Trophoblast cell (in vitro differentiated cells and primary cell): ENCODE measurements at regions not wholly inside any gene's neighbourhood (a gene's known extent, or its start where the extent isn't known, plus 50 kb on each side); places are given as distances from the start of the nearest gene placed in this dataset.
A peak's percentile ranks its signal among the peaks of the same experiment; 100 is the strongest.

Source experiments
- DNase-seq, 2 donors: peaks; one replicate each; pipeline ENCODE4 v3.0.0-alpha.2; 2016
- H2AFZ ChIP-seq: 2 replicates; pipeline ENCODE4 v1.6.1; 2013; ENCODE audit warnings: low read length, moderate library complexity, mild to moderate bottlenecking; ENCODE audit not compliant: insufficient read depth, poor library complexity
- H2AK5ac ChIP-seq: 2 replicates; pipeline ENCODE4 v1.6.1; 2013; ENCODE audit warnings: mild to moderate bottlenecking, low read length
- H2BK120ac ChIP-seq: 2 replicates; pipeline ENCODE4 v1.6.1; 2013; ENCODE audit warnings: low read length, mild to moderate bottlenecking, moderate library complexity; ENCODE audit not compliant: insufficient read depth, poor library complexity
- H2BK12ac ChIP-seq: 2 replicates; pipeline ENCODE4 v1.6.1; 2013; ENCODE audit warnings: mild to moderate bottlenecking, low read length, moderate library complexity
- H2BK5ac ChIP-seq: 2 replicates; pipeline ENCODE4 v1.6.1; 2013; ENCODE audit warnings: low read length, low read depth, moderate library complexity, mild to moderate bottlenecking; ENCODE audit not compliant: poor library complexity
- H3K14ac ChIP-seq: 2 replicates; pipeline ENCODE4 v1.6.1; 2013; ENCODE audit warnings: mild to moderate bottlenecking, low read length
- H3K18ac ChIP-seq: 2 replicates; pipeline ENCODE4 v1.6.1; 2013; ENCODE audit warnings: mild to moderate bottlenecking, low read length
- H3K23ac ChIP-seq: 2 replicates; pipeline ENCODE4 v1.6.1; 2013; ENCODE audit warnings: low read length
- H3K27ac ChIP-seq: 2 replicates; pipeline ENCODE4 v1.5.1; 2013; ENCODE audit warnings: low read depth, mild to moderate bottlenecking, inconsistent platforms, low read length, moderate library complexity
- H3K27me3 ChIP-seq: 2 replicates; pipeline ENCODE4 v1.6.1; 2013; ENCODE audit warnings: inconsistent platforms, mild to moderate bottlenecking, low read length, moderate library complexity; ENCODE audit not compliant: insufficient read depth
- H3K36me3 ChIP-seq, 2 experiments: 1 replicate in 1 of 2; 2 replicates in 1 of 2; pipeline ENCODE4 v1.6.1; 2013; ENCODE audit warnings: low read length in 2 of 2, mild to moderate bottlenecking in 2 of 2, moderate library complexity in 1 of 2; ENCODE audit not compliant: insufficient read depth in 2 of 2, control insufficient read depth in 1 of 2
- H3K4ac ChIP-seq: 2 replicates; pipeline ENCODE4 v1.6.1; 2013; ENCODE audit warnings: low read depth, mild to moderate bottlenecking, low read length, moderate library complexity
- H3K4me1 ChIP-seq, 2 experiments: 1 replicate in 1 of 2; 2 replicates in 1 of 2; pipeline ENCODE4 v1.6.1; 2013; ENCODE audit warnings: low read length in 2 of 2, mild to moderate bottlenecking in 2 of 2, moderate library complexity in 1 of 2; ENCODE audit not compliant: insufficient read depth in 2 of 2, control insufficient read depth in 1 of 2
- H3K4me2 ChIP-seq: 2 replicates; pipeline ENCODE4 v1.6.1; 2013; ENCODE audit warnings: inconsistent platforms, mild to moderate bottlenecking, low read length, moderate library complexity
- H3K4me3 ChIP-seq: 2 replicates; pipeline ENCODE4 v1.5.1; 2013; ENCODE audit warnings: mild to moderate bottlenecking, low read depth, low read length, inconsistent platforms
- H3K79me1 ChIP-seq: one replicate; pipeline ENCODE4 v1.6.1; 2013; ENCODE audit warnings: low read length
- H3K79me2 ChIP-seq: 2 replicates; pipeline ENCODE4 v1.6.1; 2013; ENCODE audit warnings: low read length, mild to moderate bottlenecking; ENCODE audit not compliant: control insufficient read depth, insufficient read depth, poor library complexity
- H3K9ac ChIP-seq: 2 replicates; pipeline ENCODE4 v1.6.1; 2013; ENCODE audit warnings: mild to moderate bottlenecking, low read length
- H3K9me3 ChIP-seq: 2 replicates; pipeline ENCODE4 v1.6.1; 2013; ENCODE audit warnings: low read depth, mild to moderate bottlenecking, control low read depth, inconsistent platforms, low read length; ENCODE audit not compliant: insufficient read depth
- H4K12ac ChIP-seq: 2 replicates; pipeline ENCODE4 v1.6.1; 2013; ENCODE audit warnings: low read depth, mild to moderate bottlenecking, low read length, moderate library complexity
- H4K8ac ChIP-seq: 2 replicates; pipeline ENCODE4 v1.6.1; 2013; ENCODE audit warnings: low read depth, mild to moderate bottlenecking, low read length, moderate library complexity
- H4K91ac ChIP-seq: one replicate; pipeline ENCODE4 v1.6.1; 2013; ENCODE audit warnings: low read depth, mild to moderate bottlenecking, low read length, moderate library complexity
- WGBS: extraction: QIAGEN DNeasy Blood & Tissue Kit; methylation state at CpG from one replicate; pipeline ENCODE4 v1.1.7; 2013; ENCODE audit warnings: missing lambda C conversion rate; ENCODE audit not compliant: insufficient read length, insufficient coverage; ENCODE audit errors: extremely low coverage; 5-methylcytosine and 5-hydroxymethylcytosine counted together

GRCh38 chr1:87636198-87636892 is 307.7 kb downstream of the LMO4 start:
- no CpG with 5 or more reads among the region's 28 CpGs for WGBS
- H4K12ac ChIP-seq, result no peak overlapping the region

GRCh38 chr1:87638636-87639035 is 310.0 kb downstream of the LMO4 start:
- Histone ChIP-seq H3K79me2 (no peaks in the 10 kb centered on the region), H2BK5ac (no peak overlapping the region), H2AFZ (no peak overlapping the region), H2BK12ac (no peak overlapping the region), H4K8ac (no peak overlapping the region), H3K27me3 (no peaks in the 10 kb centered on the region), H3K36me3 (no peaks in the 10 kb centered on the region), H3K4ac (no peak overlapping the region), H2AK5ac (no peak overlapping the region), H4K12ac (no peak overlapping the region), H3K14ac (no peak overlapping the region), H3K4me2 (no peak overlapping the region), H4K91ac (no peak overlapping the region), H3K18ac (no peak overlapping the region), H2BK120ac (no peak overlapping the region), H3K27ac (no peak overlapping the region), H3K9me3 (peaks cover 11% of the 10 kb centered on the region), H3K9ac (no peak overlapping the region), H3K4me3 (no peak overlapping the region), H3K79me1 (no peaks in the 10 kb centered on the region), H3K4me1 (peaks cover 0 to 7% of the 10 kb centered on the region in 2 experiments), H3K23ac (no peak overlapping the region)
- DNase-seq, result no peak

More at GRCh38 chr1:87636198-87636892, 307.7 kb downstream of the LMO4 start:
- H3K23ac ChIP-seq, result no peak overlapping the region
- no peak overlapping the region for H2AK5ac ChIP-seq
- H3K27me3 ChIP-seq, result no peaks in the 10 kb centered on the region
- no peak overlapping the region for H3K4ac ChIP-seq
- H3K79me2 ChIP-seq, result no peaks in the 10 kb centered on the region
- H2BK5ac ChIP-seq, result no peak overlapping the region
- H3K79me1 ChIP-seq, result no peaks in the 10 kb centered on the region
- H4K91ac ChIP-seq, result no peak overlapping the region
- H3K4me2 ChIP-seq, result no peak overlapping the region
- H3K18ac ChIP-seq, result no peak overlapping the region
- no peak overlapping the region for H3K14ac ChIP-seq
- H3K4me1 ChIP-seq, result no peaks in the 10 kb centered on the region
- DNase-seq, result no peak
- no peaks in the 10 kb centered on the region for H3K36me3 ChIP-seq
- H3K9ac ChIP-seq, result no peak overlapping the region
- H3K9me3 ChIP-seq, result peaks cover 11% of the 10 kb centered on the region
- H4K8ac ChIP-seq, result no peak overlapping the region
- H3K27ac ChIP-seq, result no peak overlapping the region
- no peak overlapping the region for H2AFZ ChIP-seq
- H2BK120ac ChIP-seq, result no peak overlapping the region
- H2BK12ac ChIP-seq, result no peak overlapping the region
- H3K4me3 ChIP-seq, result no peak overlapping the region

- H4K8ac ChIP-seq, result no peak overlapping the region
- no peak overlapping the region for H3K4me3 ChIP-seq
- no peak overlapping the region for H3K14ac ChIP-seq
- no peak for DNase-seq
- H3K18ac ChIP-seq, result no peak overlapping the region
- H4K91ac ChIP-seq, result no peak overlapping the region
- no peak overlapping the region for H2BK5ac ChIP-seq
- no peaks in the 10 kb centered on the region for H3K36me3 ChIP-seq
- H3K4ac ChIP-seq, result no peak overlapping the region
- H2BK120ac ChIP-seq, result no peak overlapping the region
- H3K9me3 ChIP-seq, result peaks cover 2% of the 10 kb centered on the region
- no peak overlapping the region for H2AFZ ChIP-seq
- WGBS, result no CpG with 5 or more reads among the region's 3 CpGs
- H3K27ac ChIP-seq, result no peak overlapping the region
- H3K23ac ChIP-seq, result no peak overlapping the region
- peaks cover 0 to 11% of the 10 kb centered on the region in 2 experiments for H3K4me1 ChIP-seq
- H3K79me2 ChIP-seq, result no peaks in the 10 kb centered on the region
- H3K4me2 ChIP-seq, result no peak overlapping the region
- H4K12ac ChIP-seq, result no peak overlapping the region
- H3K79me1 ChIP-seq, result no peaks in the 10 kb centered on the region
- no peaks in the 10 kb centered on the region for H3K27me3 ChIP-seq
- no peak overlapping the region for H2AK5ac ChIP-seq
- H3K9ac ChIP-seq, result no peak overlapping the region
- H2BK12ac ChIP-seq, result no peak overlapping the region
These were observed 313.3 kb downstream of the LMO4 start for GRCh38 chr1:87641996-87642395.

GRCh38 chr1:87642581-87643221 is 314.0 kb downstream of the LMO4 start:
- no peak overlapping the region for H2AK5ac ChIP-seq
- no peak overlapping the region for H2BK5ac ChIP-seq
- H3K79me2 ChIP-seq, result no peaks in the 10 kb centered on the region
- H3K27me3 ChIP-seq, result no peaks in the 10 kb centered on the region
- H3K79me1 ChIP-seq, result no peaks in the 10 kb centered on the region
- H3K18ac ChIP-seq, result no peak overlapping the region
- H3K36me3 ChIP-seq, result no peaks in the 10 kb centered on the region
- no peak overlapping the region for H3K14ac ChIP-seq
- no peak overlapping the region for H2BK12ac ChIP-seq
- no peak overlapping the region for H4K91ac ChIP-seq
- peaks cover 2% of the 10 kb centered on the region for H3K9me3 ChIP-seq
- DNase-seq, result no peak
- no peak overlapping the region for H4K8ac ChIP-seq
- WGBS, result no CpG with 5 or more reads among the region's 3 CpGs
- no peak overlapping the region for H3K4ac ChIP-seq
- no peak overlapping the region for H2BK120ac ChIP-seq
- no peak overlapping the region for H4K12ac ChIP-seq
- H3K4me1 ChIP-seq, result peaks cover 0 to 11% of the 10 kb centered on the region in 2 experiments
- H3K4me3 ChIP-seq, result no peak overlapping the region
- H3K4me2 ChIP-seq, result peak overlapping the region; percentile 2
- no peak overlapping the region for H3K23ac ChIP-seq
- no peak overlapping the region for H3K9ac ChIP-seq
- H3K27ac ChIP-seq, result peak overlapping the region; percentile 46
- H2AFZ ChIP-seq, result no peak overlapping the region
